IMR-90 (cell line): ENCODE measurements at regions not wholly inside any gene's neighbourhood (a gene's known extent, or its start where the extent isn't known, plus 50 kb on each side); places are given as distances from the start of the nearest gene placed in this dataset.

Experiments
- ATAC-seq: fragments of 200-7000 bp; cut with Tn5 transposase; 2 replicates; pipeline ENCODE4 v1.9.1; 2020; ENCODE audit warnings: low read depth, mild to moderate bottlenecking, moderate library complexity
- BruUV-seq: library from RNA; stranded (reverse); fragments of 400-500 nt; replicated peaks from 2 replicates; lab custom pipeline; 2021; lab: Mats Ljungman, UMichigan
- CTCF ChIA-PET: fragments of 300-600 bp; formaldehyde crosslinking; extraction: SDS; loops from one replicate; lab custom pipeline; 2021; ENCODE audit warnings: antibody characterized with exemption; lab: Yijun Ruan, JAX
- POLR2A ChIA-PET: fragments of 300-600 bp; sonication (Branson Sonifier 250); formaldehyde crosslinking; loops from one replicate; lab custom pipeline; 2022; ENCODE audit warnings: antibody characterized with exemption; ENCODE audit not compliant: unreplicated experiment; lab: Charles Lee
- DNase-seq: peaks from one replicate; pipeline ENCODE4 v3.0.0; 2013
- H2AFZ ChIP-seq: replicated peaks from 2 replicates; pipeline ENCODE3; 2013; ENCODE audit warnings: low read length, mild to moderate bottlenecking; ENCODE audit not compliant: poor library complexity
- H2AK5ac ChIP-seq: 2 replicates; pipeline ENCODE4 v1.6.1; 2013; ENCODE audit warnings: low read depth, low read length, inconsistent platforms
- H2AK9ac ChIP-seq: replicated peaks from 2 replicates; pipeline ENCODE3; 2013; ENCODE audit warnings: mild to moderate bottlenecking, low read depth, low read length, moderate library complexity; ENCODE audit not compliant: poor library complexity
- H2BK120ac ChIP-seq: 2 replicates; pipeline ENCODE4 v1.6.1; 2013; ENCODE audit warnings: low read depth, low read length, inconsistent platforms
- H2BK15ac ChIP-seq: 3 replicates; pipeline ENCODE4 v1.6.1; 2013; ENCODE audit warnings: low read depth, low read length, inconsistent platforms
- H2BK20ac ChIP-seq: 2 replicates; pipeline ENCODE4 v1.6.1; 2013; ENCODE audit warnings: low read depth, mild to moderate bottlenecking, inconsistent platforms, low read length, moderate library complexity
- H2BK5ac ChIP-seq: 2 replicates; pipeline ENCODE4 v1.6.1; 2013; ENCODE audit warnings: mild to moderate bottlenecking, low read depth, low read length, inconsistent platforms; ENCODE audit not compliant: poor library complexity, severe bottlenecking
- H3K14ac ChIP-seq: replicated peaks from 2 replicates; pipeline ENCODE4 v1.6.1; 2013; ENCODE audit warnings: low read depth, low read length, inconsistent platforms
- H3K18ac ChIP-seq: 2 replicates; pipeline ENCODE4 v1.6.1; 2013; ENCODE audit warnings: low read depth, low read length, control low read depth
- H3K23ac ChIP-seq: 2 replicates; pipeline ENCODE4 v1.6.1; 2013; ENCODE audit warnings: low read depth, low read length, inconsistent platforms
- H3K27ac ChIP-seq: 2 replicates; pipeline ENCODE4 v1.5.1; 2013; ENCODE audit warnings: mild to moderate bottlenecking, control low read depth, low read length; ENCODE audit not compliant: insufficient read depth
- H3K27me3 ChIP-seq: 2 replicates; pipeline ENCODE4 v1.6.1; 2013; ENCODE audit warnings: low read length; ENCODE audit not compliant: control insufficient read depth, insufficient read depth
- H3K36me3 ChIP-seq: 2 replicates; pipeline ENCODE4 v1.6.1; 2013; ENCODE audit warnings: low read length, mixed read lengths; ENCODE audit not compliant: control insufficient read depth, insufficient read depth
- H3K4ac ChIP-seq: 2 replicates; pipeline ENCODE4 v1.6.1; 2013; ENCODE audit warnings: low read depth, low read length, inconsistent platforms
- H3K4me1 ChIP-seq: 2 replicates; pipeline ENCODE4 v1.6.1; 2013; ENCODE audit warnings: low read length, mixed read lengths; ENCODE audit not compliant: control insufficient read depth, insufficient read depth
- H3K4me2 ChIP-seq: 2 replicates; pipeline ENCODE4 v1.6.1; 2013; ENCODE audit warnings: low read depth, mild to moderate bottlenecking, control low read depth, low read length, moderate library complexity
- H3K4me3 ChIP-seq: 2 replicates; pipeline ENCODE4 v1.5.1; 2013; ENCODE audit warnings: low read depth, mild to moderate bottlenecking, control low read depth, low read length, moderate library complexity; ENCODE audit not compliant: insufficient read depth
- H3K56ac ChIP-seq: 2 replicates; pipeline ENCODE4 v1.6.1; 2013; ENCODE audit warnings: low read length, inconsistent platforms; ENCODE audit not compliant: insufficient read depth; ENCODE audit errors: extremely low read depth
- H3K79me1 ChIP-seq, 2 experiments: 2 replicates each; pipeline ENCODE4 v1.6.1; 2013; ENCODE audit warnings: low read length in 2 of 2, inconsistent platforms in 1 of 2, low read depth in 1 of 2
- H3K9ac ChIP-seq: 2 replicates; pipeline ENCODE4 v1.6.1; 2013; ENCODE audit warnings: low read depth, low read length, control low read depth
- H3K9me1 ChIP-seq: 2 replicates; pipeline ENCODE4 v1.6.1; 2013; ENCODE audit warnings: low read length, inconsistent platforms; ENCODE audit not compliant: insufficient read depth
- H3K9me3 ChIP-seq: 2 replicates; pipeline ENCODE4 v1.6.1; 2013; ENCODE audit warnings: low read length; ENCODE audit not compliant: control insufficient read depth, insufficient read depth
- H4K20me1 ChIP-seq: 2 replicates; pipeline ENCODE4 v1.6.1; 2013; ENCODE audit warnings: low read length, inconsistent platforms; ENCODE audit not compliant: insufficient read depth
- H4K5ac ChIP-seq: 2 replicates; pipeline ENCODE4 v1.6.1; 2013; ENCODE audit warnings: mild to moderate bottlenecking, low read depth, low read length, control low read depth
- H4K8ac ChIP-seq, 2 experiments: 2 replicates each; pipeline ENCODE4 v1.6.1; 2013; ENCODE audit warnings: low read depth in 2 of 2, low read length in 2 of 2, control low read depth in 1 of 2, inconsistent platforms in 1 of 2
- H4K91ac ChIP-seq: 2 replicates; pipeline ENCODE4 v1.6.1; 2013; ENCODE audit warnings: low read depth, low read length, inconsistent platforms; ENCODE audit not compliant: insufficient read depth
- CEBPB ChIP-seq: IDR thresholded peaks from 2 replicates; pipeline ENCODE4 v1.6.1; 2012; ENCODE audit warnings: low read depth, low read length, improper control_type of control experiment
- FOS ChIP-seq: fragments of 150-350 bp; IDR thresholded peaks from 2 replicates; pipeline ENCODE4 v1.6.1; 2016; ENCODE audit warnings: low read depth, low read length
- MAZ ChIP-seq: IDR thresholded peaks from 2 replicates; pipeline ENCODE4 v1.6.1; 2012; ENCODE audit warnings: low read depth, mild to moderate bottlenecking, low read length, improper control_type of control experiment, moderate library complexity, borderline replicate concordance
- NFE2L2 ChIP-seq: fragments of 150-350 bp; IDR thresholded peaks from 2 replicates; pipeline ENCODE4 v1.6.1; 2016; ENCODE audit warnings: low read depth, mild to moderate bottlenecking, low read length
- RAD21 ChIP-seq: IDR thresholded peaks from 2 replicates; pipeline ENCODE4 v1.6.1; 2012; ENCODE audit warnings: low read length, improper control_type of control experiment
- RCOR1 ChIP-seq: IDR thresholded peaks from 2 replicates; pipeline ENCODE4 v1.6.1; 2012; ENCODE audit warnings: mild to moderate bottlenecking, low read length, improper control_type of control experiment; ENCODE audit not compliant: insufficient replicate concordance
- WGBS, 2 experiments: methylation state at CpG; one replicate each; pipeline versions ENCODE4 v1.1.5 to v1.1.7; 2013; ENCODE audit warnings: missing lambda C conversion rate in 2 of 2; ENCODE audit not compliant: insufficient read length in 1 of 2; ENCODE audit errors: extremely low coverage in 2 of 2; 5-methylcytosine and 5-hydroxymethylcytosine counted together
- dilution Hi-C: fragments of 300-500 bp; cut with HindIII; formaldehyde crosslinking; loops from one replicate; pipeline ENCODE4 v1.14.3; 2018; ENCODE audit warnings: low sequenced_read_pairs; ENCODE audit not compliant: unreplicated experiment
- in situ Hi-C: fragments of 300-500 bp; cut with MboI; formaldehyde crosslinking; loops from 3 replicates; pipeline ENCODE4 v1.14.3; 2019; ENCODE audit warnings: low sequenced_read_pairs, inconsistent platforms, mixed read lengths
- intact Hi-C: fragments of 100-400 bp; cut with micrococcal nuclease; formaldehyde crosslinking; loops from 2 replicates; pipeline ENCODE4 v1.10.0; 2022
- TF ChIP-seq, protein P1 (sequence below): conservative IDR thresholded peaks from 2 replicates; pipeline ENCODE4 v1.5.1; 2012; ENCODE audit warnings: mild to moderate bottlenecking, low read depth, low read length, improper control_type of control experiment
- TF ChIP-seq, protein P2 (sequence below): fragments of 150-350 bp; IDR thresholded peaks from 2 replicates; pipeline ENCODE4 v1.6.1; 2016; ENCODE audit warnings: low read depth, mild to moderate bottlenecking, low read length, moderate library complexity, borderline replicate concordance

DNA sequence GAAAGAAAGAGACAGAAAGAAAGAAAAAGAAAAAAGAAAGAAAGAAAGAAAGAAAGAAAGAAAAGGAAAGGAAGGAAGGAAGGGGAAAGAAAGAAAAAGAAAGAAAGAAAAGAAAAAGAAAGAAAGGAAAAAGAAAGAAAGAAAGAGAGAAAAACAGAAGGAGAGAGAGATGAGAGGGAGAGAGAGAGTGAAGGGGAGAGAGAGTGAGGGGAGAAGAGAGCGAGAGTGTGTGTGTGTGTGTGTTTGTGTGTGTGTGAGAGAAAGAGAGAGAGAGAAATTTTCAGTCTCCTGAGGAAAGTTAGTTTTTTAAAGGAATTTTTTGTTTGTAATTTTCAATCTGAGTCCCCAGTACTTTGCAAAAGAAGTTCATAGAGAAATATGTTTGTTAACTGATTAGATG lies 504.1 kb upstream of the POU3F4 start:
- H3K9ac ChIP-seq = no peak overlapping the region
- no peak overlapping the region for H3K4me3 ChIP-seq
- intact Hi-C loops (no loop called here), in situ Hi-C loops (no loop called here), dilution Hi-C loops (no loop called here)
- H3K56ac ChIP-seq = no peak overlapping the region
- BruUV-seq = no TSS peak
- no peak overlapping the region for H2AFZ ChIP-seq
- no peak overlapping the region for H2BK15ac ChIP-seq
- no peak overlapping the region for H3K4me2 ChIP-seq
- CTCF ChIA-PET = no interaction called here
- no peak overlapping the region for H3K14ac ChIP-seq
- no peaks in the 10 kb centered on the region for H3K79me1 ChIP-seq
- H2BK20ac ChIP-seq = no peak overlapping the region
- no peak overlapping the region for H4K8ac ChIP-seq
- H3K9me1 ChIP-seq = no peaks in the 10 kb centered on the region
- no peak overlapping the region for H2BK5ac ChIP-seq
- H2BK120ac ChIP-seq = no peak overlapping the region
- no peak overlapping the region for H4K91ac ChIP-seq
- H4K5ac ChIP-seq = no peak overlapping the region
- no peak overlapping the region for H3K18ac ChIP-seq
- ATAC-seq (no peak), DNase-seq (no peak)
- H4K20me1 ChIP-seq = no peaks in the 10 kb centered on the region
- TF ChIP-seq RAD21 (no peak), RCOR1 (no peak), FOS (no peak), CEBPB (no peak), NFE2L2 (no peak), MAZ (no peak)
- TF ChIP-seq, protein P1, sequence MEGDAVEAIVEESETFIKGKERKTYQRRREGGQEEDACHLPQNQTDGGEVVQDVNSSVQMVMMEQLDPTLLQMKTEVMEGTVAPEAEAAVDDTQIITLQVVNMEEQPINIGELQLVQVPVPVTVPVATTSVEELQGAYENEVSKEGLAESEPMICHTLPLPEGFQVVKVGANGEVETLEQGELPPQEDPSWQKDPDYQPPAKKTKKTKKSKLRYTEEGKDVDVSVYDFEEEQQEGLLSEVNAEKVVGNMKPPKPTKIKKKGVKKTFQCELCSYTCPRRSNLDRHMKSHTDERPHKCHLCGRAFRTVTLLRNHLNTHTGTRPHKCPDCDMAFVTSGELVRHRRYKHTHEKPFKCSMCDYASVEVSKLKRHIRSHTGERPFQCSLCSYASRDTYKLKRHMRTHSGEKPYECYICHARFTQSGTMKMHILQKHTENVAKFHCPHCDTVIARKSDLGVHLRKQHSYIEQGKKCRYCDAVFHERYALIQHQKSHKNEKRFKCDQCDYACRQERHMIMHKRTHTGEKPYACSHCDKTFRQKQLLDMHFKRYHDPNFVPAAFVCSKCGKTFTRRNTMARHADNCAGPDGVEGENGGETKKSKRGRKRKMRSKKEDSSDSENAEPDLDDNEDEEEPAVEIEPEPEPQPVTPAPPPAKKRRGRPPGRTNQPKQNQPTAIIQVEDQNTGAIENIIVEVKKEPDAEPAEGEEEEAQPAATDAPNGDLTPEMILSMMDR = no peak
- TF ChIP-seq, protein P2, sequence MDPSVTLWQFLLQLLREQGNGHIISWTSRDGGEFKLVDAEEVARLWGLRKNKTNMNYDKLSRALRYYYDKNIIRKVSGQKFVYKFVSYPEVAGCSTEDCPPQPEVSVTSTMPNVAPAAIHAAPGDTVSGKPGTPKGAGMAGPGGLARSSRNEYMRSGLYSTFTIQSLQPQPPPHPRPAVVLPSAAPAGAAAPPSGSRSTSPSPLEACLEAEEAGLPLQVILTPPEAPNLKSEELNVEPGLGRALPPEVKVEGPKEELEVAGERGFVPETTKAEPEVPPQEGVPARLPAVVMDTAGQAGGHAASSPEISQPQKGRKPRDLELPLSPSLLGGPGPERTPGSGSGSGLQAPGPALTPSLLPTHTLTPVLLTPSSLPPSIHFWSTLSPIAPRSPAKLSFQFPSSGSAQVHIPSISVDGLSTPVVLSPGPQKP = no peak
- H2AK5ac ChIP-seq = no peak overlapping the region
- H3K9me3 ChIP-seq = no peaks in the 10 kb centered on the region
- no peak overlapping the region for H2AK9ac ChIP-seq
- no peak overlapping the region for H3K23ac ChIP-seq
- WGBS, 2 experiments = 50 to 80% methylated on average over 1 of the region's 1 CpG
- H3K4ac ChIP-seq = no peak overlapping the region
- H3K27ac ChIP-seq = no peak overlapping the region
- H3K36me3 ChIP-seq = no peaks in the 10 kb centered on the region
- H3K27me3 ChIP-seq = no peaks in the 10 kb centered on the region
- no peaks in the 10 kb centered on the region for H3K4me1 ChIP-seq
- POLR2A ChIA-PET = no interaction called here
